ENCODE measurements at regions not wholly inside any gene's neighbourhood (a gene's known extent, or its start where the extent isn't known, plus 50 kb on each side); places are given as distances from the start of the nearest gene placed in this dataset.
"Not testable (repeated sequence)": the region's sequence is repeated elsewhere in the genome, so short reads cannot be mapped to it uniquely, and the experiment has no call there.

- no peak for DNase-seq
These were observed 89.6 kb downstream of the DDX1 start for GRCh38 chr2:15681089-15681885.

GRCh38 chr2:15682354-15682753, 90.7 kb downstream of the DDX1 start:
- DNase-seq, result no peak

- no peak for DNase-seq
These were observed 92.7 kb downstream of the DDX1 start for GRCh38 chr2:15684161-15685039.

GRCh38 chr2:15685143-15685542, 93.5 kb downstream of the DDX1 start:
- no peak for DNase-seq

- no peak for DNase-seq
These were observed 95.0 kb downstream of the DDX1 start for GRCh38 chr2:15686643-15687042.

- no peak for DNase-seq
These were observed 95.6 kb downstream of the DDX1 start for GRCh38 chr2:15687243-15687642.

GRCh38 chr2:15687720-15688119, 96.1 kb downstream of the DDX1 start:
- no peak for DNase-seq

GRCh38 chr2:15688924-15689568, 97.4 kb downstream of the DDX1 start:
- DNase-seq, result no peak

- DNase-seq, result no peak
These were observed 98.0 kb downstream of the DDX1 start for GRCh38 chr2:15689654-15690053.

GRCh38 chr2:15691586-15692310, 100.1 kb downstream of the DDX1 start:
- no peak for DNase-seq

- DNase-seq, result no peak
These were observed 101.1 kb downstream of the DDX1 start for GRCh38 chr2:15692551-15693377.

- no peak for DNase-seq
These were observed 101.7 kb downstream of the DDX1 start for GRCh38 chr2:15693382-15693781.

GRCh38 chr2:15693926-15694588, 102.4 kb downstream of the DDX1 start:
- no peak for DNase-seq

GRCh38 chr2:15694589-15694986, 102.9 kb downstream of the DDX1 start:
- no peak for DNase-seq

GRCh38 chr2:15695582-15696330, 104.1 kb downstream of the DDX1 start:
- DNase-seq, result no peak

- not testable (repeated sequence) for DNase-seq
These were observed 105.0 kb downstream of the DDX1 start for GRCh38 chr2:15696606-15697170.

GRCh38 chr2:15700131-15700530, 108.5 kb downstream of the DDX1 start:
- no peak for DNase-seq

GRCh38 chr2:15700599-15701340, 109.1 kb downstream of the DDX1 start:
- DNase-seq, result no peak

- no peak for DNase-seq
These were observed 109.8 kb downstream of the DDX1 start for GRCh38 chr2:15701341-15701907.
